ENCODE measurements at regions not wholly inside any gene's neighbourhood (a gene's known extent, or its start where the extent isn't known, plus 50 kb on each side); places are given as distances from the start of the nearest gene placed in this dataset.

DNA sequence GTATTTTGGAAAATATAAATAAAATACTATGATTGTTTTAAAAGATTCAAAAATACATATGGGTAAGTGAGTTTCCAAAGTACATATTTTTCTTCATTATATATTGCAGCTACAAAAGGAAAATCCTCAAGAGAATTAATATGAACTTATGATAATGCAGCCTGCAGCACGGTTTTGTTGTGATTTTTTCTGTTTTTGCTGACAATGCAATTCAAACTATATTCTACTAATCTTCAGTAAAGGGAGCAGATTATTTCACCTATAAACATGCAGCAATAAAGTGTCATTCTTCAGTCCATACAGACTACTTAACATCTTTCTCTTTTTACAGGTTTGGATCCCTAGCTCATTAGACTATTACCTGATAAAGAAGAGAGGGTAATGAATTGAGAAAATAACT is 582.1 kb upstream of the MGAT4C start:
- Histone ChIP-seq H3K36me3 (no peaks in the 10 kb centered on the region), H3K27ac (no peak overlapping the region), H3K4me3 (ENCODE audit: low read depth in 1 of 2, low read length in 1 of 2) (no peak overlapping the region), H3K9me3 (no peaks in the 10 kb centered on the region), H3K4me1 (ENCODE audit: control insufficient read depth in 1 of 2, insufficient read depth in 1 of 2, low read depth in 1 of 2, low read length in 1 of 2) (no peaks in the 10 kb centered on the region), H3K27me3 (no peaks in the 10 kb centered on the region)
- TF ChIP-seq, protein P1, sequence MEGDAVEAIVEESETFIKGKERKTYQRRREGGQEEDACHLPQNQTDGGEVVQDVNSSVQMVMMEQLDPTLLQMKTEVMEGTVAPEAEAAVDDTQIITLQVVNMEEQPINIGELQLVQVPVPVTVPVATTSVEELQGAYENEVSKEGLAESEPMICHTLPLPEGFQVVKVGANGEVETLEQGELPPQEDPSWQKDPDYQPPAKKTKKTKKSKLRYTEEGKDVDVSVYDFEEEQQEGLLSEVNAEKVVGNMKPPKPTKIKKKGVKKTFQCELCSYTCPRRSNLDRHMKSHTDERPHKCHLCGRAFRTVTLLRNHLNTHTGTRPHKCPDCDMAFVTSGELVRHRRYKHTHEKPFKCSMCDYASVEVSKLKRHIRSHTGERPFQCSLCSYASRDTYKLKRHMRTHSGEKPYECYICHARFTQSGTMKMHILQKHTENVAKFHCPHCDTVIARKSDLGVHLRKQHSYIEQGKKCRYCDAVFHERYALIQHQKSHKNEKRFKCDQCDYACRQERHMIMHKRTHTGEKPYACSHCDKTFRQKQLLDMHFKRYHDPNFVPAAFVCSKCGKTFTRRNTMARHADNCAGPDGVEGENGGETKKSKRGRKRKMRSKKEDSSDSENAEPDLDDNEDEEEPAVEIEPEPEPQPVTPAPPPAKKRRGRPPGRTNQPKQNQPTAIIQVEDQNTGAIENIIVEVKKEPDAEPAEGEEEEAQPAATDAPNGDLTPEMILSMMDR (IDR thresholded peaks at IDR 0.05): no peak

DNA sequence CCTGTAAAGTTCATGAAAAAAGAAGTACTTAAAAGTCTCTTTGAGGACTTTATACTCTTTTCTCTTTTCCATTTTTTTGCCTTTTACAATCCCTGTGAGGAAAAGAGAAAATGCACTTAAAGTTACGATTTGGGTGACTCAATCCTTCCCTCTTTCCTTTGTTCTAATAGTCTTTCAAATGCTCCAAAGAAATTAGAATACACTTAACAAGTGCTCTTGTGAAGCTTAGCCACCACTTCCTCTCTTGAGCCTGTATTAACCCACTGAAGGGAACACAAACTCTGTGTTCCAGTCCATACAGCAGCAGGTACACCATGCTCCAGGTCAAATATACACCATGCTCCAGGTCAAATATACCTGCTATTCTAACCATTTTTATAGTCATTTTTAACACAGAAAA is 581.1 kb upstream of the MGAT4C start:
- TF ChIP-seq, protein P1 (IDR thresholded peaks at IDR 0.05): no peak
- no peak overlapping the region for H3K4me3 ChIP-seq (ENCODE audit: low read depth in 1 of 2, low read length in 1 of 2)

DNA sequence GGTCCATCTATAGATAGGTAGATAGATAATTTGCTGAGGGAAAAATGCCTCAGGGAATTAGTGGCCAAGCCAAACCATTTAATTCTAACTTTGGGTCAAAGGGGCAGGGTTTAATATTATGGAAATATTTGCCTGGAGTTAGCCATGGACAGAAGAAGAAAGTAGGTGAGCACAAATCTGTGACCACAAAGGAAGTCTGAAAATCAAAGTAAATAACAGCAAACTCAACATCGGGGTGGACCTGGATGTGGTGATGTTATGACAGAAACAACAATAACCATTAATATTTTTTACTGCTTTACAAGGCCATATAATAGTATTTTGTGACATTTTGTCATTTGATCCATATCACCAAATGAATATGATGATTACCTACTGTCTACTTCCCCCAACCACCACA is 578.0 kb upstream of the MGAT4C start:
- H3K36me3 ChIP-seq: no peaks in the 10 kb centered on the region
- H3K4me1 ChIP-seq (ENCODE audit: control insufficient read depth in 1 of 2, insufficient read depth in 1 of 2, low read depth in 1 of 2, low read length in 1 of 2): no peaks in the 10 kb centered on the region
- no peak overlapping the region for H3K27ac ChIP-seq
- no peaks in the 10 kb centered on the region for H3K27me3 ChIP-seq
- no peak overlapping the region for H3K4me3 ChIP-seq (ENCODE audit: low read depth in 1 of 2, low read length in 1 of 2)
- TF ChIP-seq, protein P1 (IDR thresholded peaks at IDR 0.05): no peak
- no peaks in the 10 kb centered on the region for H3K9me3 ChIP-seq

More for the DNA sequence above, 581.1 kb upstream of the MGAT4C start:
- Histone ChIP-seq H3K4me1 (ENCODE audit: control insufficient read depth in 1 of 2, insufficient read depth in 1 of 2, low read depth in 1 of 2, low read length in 1 of 2) (no peaks in the 10 kb centered on the region), H3K27me3 (no peaks in the 10 kb centered on the region), H3K9me3 (no peaks in the 10 kb centered on the region), H3K36me3 (no peaks in the 10 kb centered on the region), H3K27ac (no peak overlapping the region)

DNA sequence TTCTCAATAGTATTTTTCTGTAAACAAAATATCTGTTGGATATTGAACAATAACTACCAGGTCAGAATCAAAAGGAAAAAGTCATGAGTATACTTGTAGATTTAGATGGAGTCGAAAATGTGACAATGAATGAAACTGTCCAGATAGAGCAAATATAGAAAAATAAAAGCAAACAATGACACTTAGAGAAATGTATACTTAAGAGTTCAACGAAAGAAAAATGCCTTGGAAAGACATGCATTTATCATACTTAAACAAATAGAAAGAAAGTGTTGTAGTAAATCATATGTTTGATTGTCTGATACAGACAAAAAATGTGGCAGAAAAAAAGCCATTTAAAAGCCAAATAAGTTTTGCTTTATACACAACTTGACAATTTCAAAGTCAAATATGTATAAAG is 571.2 kb upstream of the MGAT4C start:
- Histone ChIP-seq H3K9me3 (no peaks in the 10 kb centered on the region), H3K27me3 (no peaks in the 10 kb centered on the region), H3K4me3 (ENCODE audit: low read depth in 1 of 2, low read length in 1 of 2) (no peak overlapping the region), H3K36me3 (no peaks in the 10 kb centered on the region), H3K4me1 (ENCODE audit: control insufficient read depth in 1 of 2, insufficient read depth in 1 of 2, low read depth in 1 of 2, low read length in 1 of 2) (no peaks in the 10 kb centered on the region), H3K27ac (no peak overlapping the region)
- TF ChIP-seq, protein P1 (IDR thresholded peaks at IDR 0.05): no peak

DNA sequence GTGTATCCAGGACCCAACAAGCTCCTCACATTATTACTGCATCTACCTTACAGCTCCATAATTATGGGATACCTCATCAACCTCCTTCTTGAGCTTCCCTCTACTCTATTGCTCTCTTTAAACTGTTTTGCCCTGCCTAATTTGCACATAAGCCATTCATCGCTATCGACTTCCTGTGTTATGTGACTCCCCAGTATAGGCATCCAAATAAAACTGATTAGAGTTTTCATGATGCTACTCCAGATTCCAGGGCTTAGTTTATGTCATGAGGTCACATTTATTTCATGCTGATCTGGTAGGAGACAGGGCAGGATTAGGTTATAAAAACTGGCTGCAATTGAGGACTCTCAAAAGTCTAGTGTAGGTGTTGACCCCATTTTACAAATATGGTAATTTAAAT is 569.9 kb upstream of the MGAT4C start:
- no peaks in the 10 kb centered on the region for H3K4me1 ChIP-seq (ENCODE audit: control insufficient read depth in 1 of 2, insufficient read depth in 1 of 2, low read depth in 1 of 2, low read length in 1 of 2)
- H3K27me3 ChIP-seq: no peaks in the 10 kb centered on the region
- no peak overlapping the region for H3K4me3 ChIP-seq (ENCODE audit: low read depth in 1 of 2, low read length in 1 of 2)
- H3K9me3 ChIP-seq: no peaks in the 10 kb centered on the region
- H3K27ac ChIP-seq: no peak overlapping the region
- TF ChIP-seq, protein P1 (IDR thresholded peaks at IDR 0.05): no peak
- no peaks in the 10 kb centered on the region for H3K36me3 ChIP-seq

DNA sequence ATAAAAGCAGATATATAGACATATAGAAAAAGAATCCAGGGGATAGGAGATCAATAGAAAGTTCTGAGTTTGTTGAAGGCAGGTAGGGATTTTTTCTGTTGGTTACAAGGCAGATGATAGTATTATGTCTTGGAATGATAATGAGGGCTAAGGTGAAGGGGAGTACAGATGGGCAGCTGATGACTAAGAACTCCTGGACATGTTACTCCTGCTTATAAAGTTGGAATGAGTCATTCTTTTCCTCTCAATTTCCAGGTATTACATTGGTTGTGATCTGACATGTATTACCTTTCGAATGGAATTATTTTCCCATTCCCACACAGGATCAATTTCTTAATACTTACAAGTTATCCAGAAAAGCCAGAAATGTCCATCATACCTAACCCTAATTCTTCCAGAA is 545.2 kb upstream of the MGAT4C start:
- Histone ChIP-seq H3K27me3 (no peaks in the 10 kb centered on the region), H3K27ac (no peak overlapping the region), H3K4me1 (ENCODE audit: control insufficient read depth in 1 of 2, insufficient read depth in 1 of 2, low read depth in 1 of 2, low read length in 1 of 2) (no peaks in the 10 kb centered on the region), H3K4me3 (ENCODE audit: low read depth in 1 of 2, low read length in 1 of 2) (no peak overlapping the region), H3K36me3 (no peaks in the 10 kb centered on the region), H3K9me3 (no peaks in the 10 kb centered on the region)
- TF ChIP-seq, protein P1 (IDR thresholded peaks at IDR 0.05): no peak
